GM10248 (cell line): ENCODE measurements at regions not wholly inside any gene's neighbourhood (a gene's known extent, or its start where the extent isn't known, plus 50 kb on each side); places are given as distances from the start of the nearest gene placed in this dataset.

ENCODE experiments used
- CTCF ChIA-PET: fragments of 300-600 bp; sonication (Branson Sonifier 250); formaldehyde crosslinking; extraction: SDS; loops from one replicate; lab custom pipeline; 2021; ENCODE audit warnings: antibody characterized with exemption; lab: Yijun Ruan, JAX
- POLR2A ChIA-PET: fragments of 350-650 bp; sonication (Branson Sonifier 250); formaldehyde crosslinking; extraction: SDS; loops from one replicate; lab custom pipeline; 2020; ENCODE audit warnings: antibody characterized with exemption; lab: Yijun Ruan, JAX
- DNase-seq: peaks from one replicate; pipeline ENCODE4 v3.0.0; 2012; ENCODE audit errors: extremely low spot score
- TF ChIP-seq, protein P1 (sequence below): IDR thresholded peaks from 2 replicates; pipeline ENCODE4 v1.5.1; 2012; ENCODE audit warnings: mild to moderate bottlenecking, low read depth; ENCODE audit errors: extremely low read depth, missing control alignments, control extremely low read depth

GRCh38 chr7:124692425-124692824, 73.2 kb downstream of the GPR37 start:
- CTCF ChIA-PET: interaction anchor here (1.0 kb wide), 1 partner anchor 9 kb away, joined by 3 read pairs; no protein-coding TSS in a partner anchor
- TF ChIP-seq, protein P1, sequence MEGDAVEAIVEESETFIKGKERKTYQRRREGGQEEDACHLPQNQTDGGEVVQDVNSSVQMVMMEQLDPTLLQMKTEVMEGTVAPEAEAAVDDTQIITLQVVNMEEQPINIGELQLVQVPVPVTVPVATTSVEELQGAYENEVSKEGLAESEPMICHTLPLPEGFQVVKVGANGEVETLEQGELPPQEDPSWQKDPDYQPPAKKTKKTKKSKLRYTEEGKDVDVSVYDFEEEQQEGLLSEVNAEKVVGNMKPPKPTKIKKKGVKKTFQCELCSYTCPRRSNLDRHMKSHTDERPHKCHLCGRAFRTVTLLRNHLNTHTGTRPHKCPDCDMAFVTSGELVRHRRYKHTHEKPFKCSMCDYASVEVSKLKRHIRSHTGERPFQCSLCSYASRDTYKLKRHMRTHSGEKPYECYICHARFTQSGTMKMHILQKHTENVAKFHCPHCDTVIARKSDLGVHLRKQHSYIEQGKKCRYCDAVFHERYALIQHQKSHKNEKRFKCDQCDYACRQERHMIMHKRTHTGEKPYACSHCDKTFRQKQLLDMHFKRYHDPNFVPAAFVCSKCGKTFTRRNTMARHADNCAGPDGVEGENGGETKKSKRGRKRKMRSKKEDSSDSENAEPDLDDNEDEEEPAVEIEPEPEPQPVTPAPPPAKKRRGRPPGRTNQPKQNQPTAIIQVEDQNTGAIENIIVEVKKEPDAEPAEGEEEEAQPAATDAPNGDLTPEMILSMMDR: no peak
- no peak for DNase-seq

DNA sequence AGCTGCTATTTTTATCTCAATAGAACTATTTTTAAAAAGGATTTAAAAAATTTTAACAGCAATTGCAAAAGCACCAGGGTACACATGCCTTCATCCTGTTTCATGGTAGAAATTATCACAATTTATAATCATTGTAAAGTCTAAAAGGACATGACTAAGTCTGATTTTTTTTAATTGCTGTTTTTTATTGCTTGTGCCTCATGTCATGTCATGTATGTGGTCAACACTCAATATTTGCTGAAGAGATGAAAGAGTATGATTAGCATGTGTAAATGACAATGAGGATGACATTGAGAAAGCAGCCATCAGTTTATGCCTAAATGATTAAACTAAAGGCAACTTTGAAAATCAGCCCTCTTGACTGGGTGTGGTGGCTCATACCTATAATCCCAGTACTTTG, 74.8 kb downstream of the GPR37 start:
- POLR2A ChIA-PET: no interaction called here
- no peak for DNase-seq
- CTCF ChIA-PET: no interaction called here
- TF ChIP-seq, protein P1: no peak

More at GRCh38 chr7:124692425-124692824, 73.2 kb downstream of the GPR37 start:
- POLR2A ChIA-PET: no interaction called here

GRCh38 chr7:124689931-124690330, 75.7 kb downstream of the GPR37 start:
- ChIA-PET CTCF (no interaction called here), POLR2A (no interaction called here)
- no peak for DNase-seq
- TF ChIP-seq, protein P1: no peak

DNA sequence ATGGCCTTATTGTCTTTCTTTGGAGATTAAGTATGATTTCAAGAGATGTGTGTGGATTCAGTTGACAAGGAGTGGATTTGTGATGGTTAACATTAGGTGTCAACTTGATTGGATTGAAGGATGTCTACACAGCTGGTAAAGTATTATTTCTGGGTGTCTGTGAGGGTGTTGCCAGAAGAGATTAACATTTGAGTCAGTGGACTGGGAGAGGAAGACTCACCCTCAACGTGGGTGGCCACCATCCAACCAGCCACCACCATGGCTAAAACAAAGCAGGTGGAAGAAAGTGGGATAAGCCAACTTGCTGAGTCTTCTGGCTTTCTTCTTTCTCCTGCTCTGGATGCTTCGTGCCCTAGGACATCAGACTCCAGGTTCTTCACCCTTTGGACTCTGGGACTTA, 76.1 kb downstream of the GPR37 start:
- TF ChIP-seq, protein P1: no peak
- CTCF ChIA-PET: no interaction called here
- DNase-seq: no peak
- POLR2A ChIA-PET: no interaction called here

DNA sequence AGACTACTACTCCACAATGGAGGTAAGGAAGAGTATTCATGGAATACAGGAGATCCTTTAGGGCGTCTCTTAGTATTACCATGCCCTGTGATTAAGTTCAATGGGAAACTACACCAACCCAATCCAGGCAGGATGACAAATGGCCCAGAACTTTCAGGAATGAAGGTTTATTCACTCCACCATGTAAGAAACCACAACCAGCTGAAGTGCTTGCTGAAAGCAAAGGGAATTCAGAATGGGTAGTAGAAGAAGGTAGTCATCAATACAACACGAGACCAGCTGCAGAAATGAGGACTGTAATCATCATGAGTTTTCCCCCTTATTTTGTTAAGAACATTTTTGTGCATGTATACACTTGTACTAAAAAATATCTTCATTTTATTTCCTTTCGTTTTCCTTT, 76.6 kb downstream of the GPR37 start:
- DNase-seq: no peak
- POLR2A ChIA-PET: no interaction called here
- CTCF ChIA-PET: no interaction called here
- TF ChIP-seq, protein P1: no peak

DNA sequence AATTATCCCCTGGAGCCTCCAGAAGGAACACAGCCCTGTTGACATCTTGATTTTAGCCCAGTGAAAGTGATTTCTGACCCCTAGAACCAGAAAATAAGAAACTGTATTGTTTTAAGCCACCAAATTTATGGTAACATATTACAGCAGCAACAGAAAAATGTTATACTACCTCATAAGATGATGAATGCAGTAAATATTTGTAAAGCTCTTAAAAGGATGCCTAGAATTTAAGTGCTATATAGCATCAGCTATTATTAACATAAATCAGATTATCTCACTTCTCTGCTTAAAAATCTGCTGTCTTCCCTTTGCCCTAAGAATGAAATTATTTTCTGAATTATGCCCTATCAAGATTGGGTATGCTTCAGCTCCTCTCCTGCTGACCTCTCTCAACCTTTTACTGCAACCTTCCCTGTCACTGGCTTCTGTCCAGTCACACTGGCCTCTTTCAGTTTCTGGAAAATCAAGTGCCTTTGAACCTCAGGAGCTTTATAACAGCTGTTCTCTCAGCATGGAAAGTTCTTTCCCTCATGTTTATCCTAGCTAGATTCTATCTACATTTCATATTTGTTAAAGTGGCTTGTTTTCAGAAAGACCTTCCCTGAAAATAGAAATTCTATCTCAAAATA, 78.9 kb downstream of the GPR37 start:
- CTCF ChIA-PET: interaction anchor here (1.0 to 1.4 kb wide), 2 partner anchors 11 to 38 kb away, joined by 4 read pairs; no protein-coding TSS in a partner anchor
- TF ChIP-seq, protein P1: no peak
- POLR2A ChIA-PET: no interaction called here
- no peak for DNase-seq
